GM20000 (cell line): ENCODE measurements at regions not wholly inside any gene's neighbourhood (a gene's known extent, or its start where the extent isn't known, plus 50 kb on each side); places are given as distances from the start of the nearest gene placed in this dataset.

Experiments
- DNase-seq: peaks from one replicate; pipeline ENCODE4 v3.0.0; 2012; ENCODE audit warnings: low spot score
- CTCF ChIP-seq: IDR thresholded peaks from 2 replicates; pipeline ENCODE4 v1.5.1; 2012; ENCODE audit warnings: mild to moderate bottlenecking, control low read depth; ENCODE audit errors: extremely low read depth, missing control alignments

- DNase-seq: no peak
- no peak for TF ChIP-seq CTCF
Measured at GRCh38 chr3:170701696-170702678, 116.1 kb upstream of the SLC7A14 start.

- no peak for TF ChIP-seq CTCF
- no peak for DNase-seq
Measured at GRCh38 chr3:170700054-170700404, 114.2 kb upstream of the SLC7A14 start.

- DNase-seq: no peak
- TF ChIP-seq CTCF: no peak
Measured at GRCh38 chr3:170699158-170700053, 113.5 kb upstream of the SLC7A14 start.

- no peak for TF ChIP-seq CTCF
- no peak for DNase-seq
Measured at GRCh38 chr3:170697908-170698307, 112.0 kb upstream of the SLC7A14 start.

- no peak for DNase-seq
- no peak for TF ChIP-seq CTCF
Measured at GRCh38 chr3:170697131-170697530, 111.3 kb upstream of the SLC7A14 start.

- DNase-seq: no peak
- no peak for TF ChIP-seq CTCF
Measured at GRCh38 chr3:170695486-170696064, 109.7 kb upstream of the SLC7A14 start.

- TF ChIP-seq CTCF: no peak
- no peak for DNase-seq
Measured at GRCh38 chr3:170692720-170693119, 106.8 kb upstream of the SLC7A14 start.
